GM18507 (cell line): ENCODE measurements at regions not wholly inside any gene's neighbourhood (a gene's known extent, or its start where the extent isn't known, plus 50 kb on each side); places are given as distances from the start of the nearest gene placed in this dataset.
"Not testable (repeated sequence)": the region's sequence is repeated elsewhere in the genome, so short reads cannot be mapped to it uniquely, and the experiment has no call there.

ENCODE experiments used
- DNase-seq: peaks from one replicate; pipeline ENCODE4 v3.0.0; 2011; ENCODE audit warnings: low read depth; ENCODE audit not compliant: insufficient read length; ENCODE audit errors: extremely low spot score
- FAIRE-seq: peaks from 2 replicates; lab custom pipeline; 2011; peaks lifted over from hg19 to GRCh38; lab: Jason Lieb, UNC

DNA sequence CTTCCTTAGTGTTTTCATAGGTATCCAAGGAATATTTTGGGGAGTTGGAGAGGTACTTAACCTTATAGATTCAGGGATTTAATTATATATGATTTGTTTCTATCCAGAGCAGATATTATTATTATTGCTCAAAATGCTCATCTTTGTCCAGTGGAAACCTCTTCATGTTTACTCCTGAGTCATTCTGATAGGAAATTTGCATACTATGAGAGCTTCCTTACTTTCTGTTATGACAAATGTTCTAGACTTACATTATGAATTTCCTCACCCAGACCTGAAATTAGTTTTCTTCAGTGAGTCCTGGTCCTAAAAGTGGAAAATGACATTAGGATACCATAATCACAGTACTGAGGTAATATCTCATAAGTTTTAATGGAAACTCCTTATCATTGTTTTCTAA is 57.5 kb upstream of the PLPPR5 start:
- no peak for FAIRE-seq
- DNase-seq, result no peak

DNA sequence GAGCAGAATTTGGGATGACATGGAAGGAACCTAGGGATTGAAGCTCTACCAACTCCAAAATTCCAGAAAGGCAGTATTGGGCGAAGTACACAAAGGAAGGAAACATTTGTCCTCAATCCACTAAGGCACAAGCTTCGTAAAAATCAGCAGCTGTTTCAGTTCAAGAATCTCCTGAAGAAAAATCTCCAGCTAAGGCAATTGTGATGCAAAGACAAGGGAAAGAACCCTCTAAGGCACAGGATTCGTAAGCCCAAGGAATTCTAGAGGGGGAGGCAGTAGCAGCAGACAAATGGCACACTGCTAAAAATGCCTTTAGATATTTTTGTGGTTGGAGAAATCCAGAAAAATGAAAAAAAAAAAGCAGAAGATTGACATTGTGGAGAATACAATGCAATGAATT is 64.5 kb upstream of the PLPPR5 start:
- no peak for FAIRE-seq

DNA sequence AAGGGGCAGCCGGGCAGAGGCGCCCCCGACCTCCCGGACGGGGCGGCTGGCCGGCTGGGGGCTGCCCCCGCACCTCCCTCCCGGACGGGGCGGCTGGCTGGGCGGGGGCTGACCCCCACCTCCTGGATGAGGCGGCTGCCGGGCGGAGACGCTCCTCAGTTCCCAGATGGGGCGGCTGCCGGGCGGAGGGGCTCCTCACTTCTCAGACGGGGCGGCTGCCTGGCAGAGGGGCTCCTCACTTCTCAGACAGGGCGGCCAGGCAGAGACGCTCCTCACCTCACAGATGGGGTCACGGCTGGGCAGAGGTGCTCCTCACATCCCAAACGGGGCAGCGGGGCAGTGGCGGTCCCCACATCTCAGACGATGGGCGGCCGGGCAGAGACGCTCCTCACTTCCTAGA is 73.9 kb upstream of the PLPPR5 start:
- FAIRE-seq, DNase-seq: not testable (repeated sequence)

More for the DNA sequence above, 64.5 kb upstream of the PLPPR5 start:
- DNase-seq, result no peak

DNA sequence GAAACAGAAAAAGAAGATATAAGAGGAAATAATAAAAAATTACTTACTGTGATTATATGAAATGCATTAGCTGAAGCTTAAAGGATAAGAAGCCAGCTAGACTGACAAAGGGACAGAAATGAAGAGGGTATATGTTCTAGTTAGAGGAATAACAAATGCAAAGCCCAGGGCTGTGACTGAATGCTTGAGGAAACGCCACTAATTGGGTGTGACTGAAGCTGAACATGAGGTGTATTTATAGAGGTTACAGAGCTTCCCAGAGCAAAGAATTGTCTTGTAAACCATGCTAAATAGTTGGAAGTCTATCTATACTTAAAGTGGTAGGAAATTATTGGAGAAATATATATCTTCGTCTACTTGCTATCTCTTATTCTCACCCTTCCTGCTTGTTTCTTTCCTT is 77.7 kb upstream of the PLPPR5 start:
- FAIRE-seq, result no peak

DNA sequence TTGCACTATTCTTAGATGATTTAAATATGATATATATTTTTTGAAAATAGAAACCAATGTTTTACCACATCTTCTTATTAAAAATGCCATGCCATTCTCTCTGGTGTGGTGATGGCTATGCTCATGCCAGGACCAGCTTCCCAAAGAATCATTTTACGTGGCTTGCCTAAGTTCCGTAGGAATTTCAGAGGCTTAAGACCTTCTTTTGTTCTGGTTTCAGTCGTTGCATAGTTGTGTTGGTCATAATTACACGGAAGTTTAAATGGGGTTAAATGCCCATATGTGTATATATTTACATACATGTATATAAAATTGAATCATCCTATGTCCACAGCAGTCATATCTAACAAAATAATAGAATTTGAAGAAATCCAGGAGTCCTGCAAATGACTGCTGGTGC is 78.7 kb upstream of the PLPPR5 start:
- DNase-seq (no peak), FAIRE-seq (no peak)

More for the DNA sequence above, 77.7 kb upstream of the PLPPR5 start:
- no peak for DNase-seq

DNA sequence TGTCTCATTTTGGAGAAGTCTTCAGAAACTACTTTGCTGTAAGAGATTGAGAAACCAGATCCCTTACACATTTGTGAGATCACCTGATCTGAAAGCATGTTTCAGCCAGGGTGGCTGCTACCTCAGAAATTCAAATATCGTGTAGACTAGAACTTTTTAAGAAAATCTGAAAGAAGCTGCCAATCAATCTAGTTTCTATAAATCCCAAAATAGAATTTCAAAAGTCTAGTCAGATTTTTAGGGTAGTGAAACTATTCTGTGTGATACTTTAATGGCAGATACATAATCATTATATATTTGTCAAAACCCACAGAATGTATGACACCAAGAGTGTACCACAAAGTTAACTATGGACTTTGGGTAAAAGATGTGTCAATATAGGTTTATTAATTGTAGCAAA is 79.9 kb upstream of the PLPPR5 start:
- no peak for DNase-seq
- FAIRE-seq, result peak; percentile 52

DNA sequence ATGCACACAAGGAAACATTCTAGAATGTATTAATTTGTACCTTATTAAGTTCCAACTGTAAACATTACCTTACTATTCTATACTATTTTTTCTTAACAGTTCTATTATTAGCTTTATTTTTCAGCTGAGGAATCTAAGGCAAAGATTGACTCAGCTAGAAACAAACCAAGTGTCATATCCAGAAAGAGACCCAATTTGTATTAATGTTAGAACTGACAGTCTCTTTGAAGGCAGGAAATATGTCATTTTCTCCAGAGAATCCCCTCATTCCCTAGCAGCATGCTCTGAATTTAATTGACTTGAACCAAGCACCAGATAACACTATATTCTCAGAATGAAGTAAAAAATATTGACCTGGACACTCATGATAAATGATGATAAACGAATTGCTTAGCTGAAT is 81.4 kb upstream of the PLPPR5 start:
- FAIRE-seq (no peak), DNase-seq (no peak)

DNA sequence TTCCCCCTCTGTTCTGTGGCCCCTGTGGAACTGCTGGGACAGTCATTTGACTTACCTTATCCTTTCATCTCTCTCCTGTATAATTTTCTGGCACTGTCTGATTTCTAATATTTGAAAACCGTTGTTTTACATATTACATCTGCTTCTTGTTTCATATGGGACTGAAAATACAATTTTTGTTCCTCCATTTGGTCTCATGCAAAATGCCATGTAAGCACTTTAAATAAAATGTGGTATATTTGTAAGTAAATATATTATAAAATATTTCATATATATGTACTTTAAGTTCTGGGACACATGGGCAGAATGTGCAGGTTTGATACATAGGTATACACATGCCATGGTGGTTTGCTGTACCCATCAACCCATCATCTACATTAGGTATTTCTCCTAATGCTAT is 93.9 kb upstream of the PLPPR5 start:
- DNase-seq (no peak), FAIRE-seq (no peak)

DNA sequence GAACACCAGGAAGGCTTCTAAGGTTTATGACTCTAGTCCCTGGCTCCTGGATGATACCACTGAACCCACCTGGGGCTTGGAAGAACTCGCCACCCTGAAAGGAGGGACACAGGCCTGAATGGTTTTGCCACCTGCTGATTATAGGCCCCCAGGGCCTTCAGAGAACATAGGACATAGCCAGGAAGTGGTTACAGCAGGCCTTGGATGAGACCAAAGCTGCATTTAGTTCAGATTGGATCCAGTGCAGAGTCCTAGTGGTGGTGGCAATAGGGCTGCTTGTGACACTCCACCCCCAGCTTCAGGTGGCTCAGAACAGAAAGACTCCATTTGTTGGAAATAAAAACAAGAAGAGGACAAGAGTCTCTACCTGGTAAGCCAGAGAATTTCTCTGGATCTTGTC is 101.6 kb upstream of the PLPPR5 start:
- DNase-seq, result no peak
- no peak for FAIRE-seq

DNA sequence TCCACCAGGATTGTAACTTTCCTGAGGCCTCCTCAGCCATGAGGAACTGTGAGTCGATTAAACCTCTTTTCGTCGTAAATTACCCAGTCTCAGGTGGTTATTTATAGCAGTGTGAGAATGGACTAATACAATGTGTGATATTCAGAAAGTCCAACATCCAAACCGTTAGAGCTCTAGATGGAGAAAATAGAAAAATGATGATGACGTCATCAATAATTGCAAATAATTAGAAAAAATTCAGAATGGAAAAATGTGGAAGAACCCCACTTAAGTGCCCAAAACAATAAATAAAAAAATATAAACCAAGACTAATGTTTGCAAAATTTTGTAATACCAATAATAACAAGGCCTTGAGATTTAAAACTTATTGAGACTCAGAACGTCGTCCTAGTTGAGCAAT is 103.0 kb upstream of the PLPPR5 start:
- DNase-seq (no peak), FAIRE-seq (no peak)

DNA sequence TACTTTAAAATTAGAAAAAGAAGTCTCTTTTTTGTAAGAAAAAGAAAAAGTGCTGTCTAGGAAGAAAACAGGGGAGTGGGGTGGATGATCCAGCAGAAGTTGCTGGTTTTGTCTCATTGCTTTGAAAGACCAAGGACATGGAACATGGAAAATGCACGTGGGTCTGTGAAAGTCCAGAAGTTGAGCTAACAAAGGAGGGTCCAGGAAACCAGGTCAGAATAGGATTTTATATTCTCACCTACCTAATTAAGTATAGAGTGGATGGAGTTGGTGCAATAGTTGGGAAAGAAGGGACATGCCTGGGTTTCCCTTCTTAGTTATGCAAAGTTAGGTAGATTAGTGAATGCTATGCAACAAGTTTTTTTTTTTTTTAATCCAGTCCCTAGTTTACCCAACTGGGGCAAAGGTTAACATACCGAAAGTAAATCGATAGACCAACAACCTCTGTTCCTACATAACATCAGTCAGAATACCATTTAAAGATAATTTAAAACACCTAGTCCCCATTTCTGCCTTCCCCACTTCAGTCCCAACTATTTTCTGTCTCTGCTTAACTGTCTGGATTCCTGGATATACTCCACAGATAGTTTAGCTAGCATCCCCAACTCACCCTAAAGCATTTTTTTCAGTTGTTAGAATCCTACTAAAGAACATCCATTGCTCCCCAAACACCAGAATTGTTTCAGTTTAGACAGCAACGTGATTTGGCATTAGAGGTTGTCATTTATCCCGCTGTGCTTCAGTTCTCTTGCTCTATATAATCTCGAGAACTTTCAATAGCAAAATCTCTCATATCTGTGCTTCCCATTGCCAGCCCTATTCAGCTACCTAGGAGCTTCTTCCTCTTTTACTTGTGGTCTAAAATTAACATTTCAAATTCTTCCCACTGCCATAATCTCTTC is 105.7 kb upstream of the PLPPR5 start:
- FAIRE-seq (no peak), DNase-seq (no peak)

DNA sequence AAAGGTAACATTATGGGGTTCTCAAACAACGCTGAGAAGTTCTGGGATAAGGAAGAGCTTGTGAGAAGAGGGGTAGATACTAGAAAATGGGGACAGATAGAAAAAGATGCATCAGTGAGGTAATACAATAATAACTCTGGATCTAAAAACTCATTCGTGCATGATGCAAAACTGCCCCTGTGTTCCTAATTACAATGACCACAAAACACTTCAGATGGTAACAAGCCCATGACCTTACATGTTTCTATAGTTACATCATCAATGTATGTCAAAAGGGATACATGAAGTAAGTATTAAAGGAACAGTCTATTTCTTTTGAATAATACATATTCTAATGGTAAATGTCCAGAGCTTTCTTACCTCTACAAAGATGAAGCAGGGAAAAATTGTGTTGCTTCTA is 110.6 kb upstream of the PLPPR5 start:
- FAIRE-seq, result no peak
- DNase-seq, result no peak

DNA sequence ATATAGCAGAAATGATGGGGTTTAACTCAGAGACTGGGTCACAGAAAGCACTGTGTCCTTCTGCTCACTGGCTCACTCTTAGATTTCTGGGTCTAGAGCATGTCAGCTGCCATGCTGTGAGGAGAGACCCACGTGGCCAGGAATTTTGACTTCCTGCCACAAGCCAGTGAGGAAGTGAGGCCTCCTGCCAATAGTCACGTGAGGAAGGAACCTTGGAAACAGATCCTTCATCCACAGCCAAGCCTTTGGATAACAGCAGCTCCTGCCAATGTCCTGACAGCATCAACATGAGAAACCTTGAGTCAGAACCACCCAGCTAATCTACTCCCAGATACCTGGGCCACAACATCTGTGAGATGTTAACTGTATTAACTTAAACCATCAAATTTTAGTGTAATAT is 114.5 kb upstream of the PLPPR5 start:
- no peak for DNase-seq
- FAIRE-seq, result no peak

DNA sequence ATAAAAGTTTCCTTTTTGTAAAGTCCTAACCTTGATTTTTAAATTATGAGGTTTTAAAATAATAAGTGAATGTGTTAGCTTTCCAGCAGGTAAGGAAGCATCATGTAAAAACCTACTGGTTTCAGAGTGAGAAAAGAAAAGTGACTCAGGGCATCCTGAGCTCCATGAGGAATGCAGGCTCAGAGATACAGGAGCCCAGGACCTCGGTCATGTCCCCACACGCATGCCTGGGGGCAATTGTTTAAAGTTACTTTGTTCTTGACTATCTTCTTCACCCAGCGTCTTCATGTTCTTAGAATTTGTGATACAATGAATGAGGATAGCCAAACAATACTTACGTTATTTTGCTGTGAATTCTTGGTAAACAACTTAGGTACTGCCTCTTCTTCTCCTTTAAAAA is 117.4 kb upstream of the PLPPR5 start:
- no peak for DNase-seq
- no peak for FAIRE-seq

DNA sequence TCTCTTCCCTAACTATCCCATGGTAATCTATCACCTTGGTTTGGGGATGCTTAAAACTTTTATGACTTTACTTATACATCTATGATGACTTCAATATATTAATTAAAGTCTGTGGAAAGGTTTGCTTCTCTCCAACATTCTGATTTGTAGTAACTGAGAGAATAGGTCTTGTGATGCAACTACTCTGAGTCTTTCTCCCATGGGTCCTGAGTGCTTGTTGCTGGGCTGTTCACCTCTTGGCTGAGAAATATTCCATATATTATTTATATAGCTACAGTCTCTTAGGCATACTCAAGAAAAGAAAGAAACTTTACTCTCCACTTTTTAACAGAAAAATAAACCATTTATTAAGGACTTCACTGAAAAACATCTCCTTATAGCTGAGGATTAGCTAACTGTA is 119.3 kb upstream of the PLPPR5 start:
- DNase-seq (no peak), FAIRE-seq (no peak)

DNA sequence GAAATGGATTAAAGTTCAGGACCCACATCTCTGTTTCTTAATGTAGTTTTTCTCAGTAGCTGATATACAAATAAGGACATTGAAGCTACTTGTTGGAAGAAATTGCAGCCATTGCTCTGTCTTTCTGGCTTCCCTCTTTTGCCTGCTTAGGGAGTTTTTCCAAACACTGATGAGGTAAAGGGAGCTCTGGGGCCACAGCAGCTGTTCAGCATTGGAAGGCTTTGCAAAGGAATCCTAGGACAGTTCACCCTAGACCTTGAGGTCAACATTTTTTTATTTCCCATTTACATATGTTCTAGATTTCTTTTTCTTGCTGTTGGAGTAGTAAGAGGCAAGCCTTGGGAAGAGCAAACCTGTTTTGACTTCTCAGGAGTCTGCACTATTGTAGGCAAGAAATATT is 126.9 kb upstream of the PLPPR5 start:
- DNase-seq (no peak), FAIRE-seq (no peak)

DNA sequence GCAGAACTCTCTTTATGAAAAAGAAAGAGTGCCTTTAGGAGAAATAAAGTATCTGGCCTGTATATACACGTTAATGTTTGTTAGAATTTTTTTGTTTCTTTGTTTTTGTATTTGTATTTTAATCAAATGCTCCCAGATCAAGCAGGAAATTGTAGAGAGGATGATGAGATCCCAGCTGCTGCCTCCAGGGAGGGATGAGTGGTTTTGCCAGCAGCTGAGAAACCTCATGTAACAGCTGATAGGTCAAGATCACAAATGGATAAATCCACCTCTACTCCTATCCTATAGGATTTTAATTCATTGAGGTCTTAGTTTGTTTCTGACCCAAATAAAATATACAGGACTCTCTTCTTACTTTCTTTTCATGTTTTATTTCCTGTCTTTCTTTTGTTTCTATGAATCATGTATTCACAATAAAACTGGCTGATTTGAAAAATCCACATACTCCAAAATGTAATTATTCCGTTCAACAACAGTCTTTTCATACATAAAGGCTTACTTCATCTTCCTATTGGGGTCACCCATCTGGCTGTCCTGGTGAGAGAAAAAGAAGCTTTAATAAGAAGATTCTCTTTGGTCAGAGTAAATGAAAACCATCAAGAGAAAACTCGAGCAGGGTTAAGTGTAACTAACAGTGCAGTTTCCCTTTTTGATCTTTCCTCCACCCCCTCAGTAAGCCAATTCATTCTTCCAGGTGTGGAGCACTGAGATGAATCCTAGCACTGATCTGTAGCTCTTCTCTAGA is 129.3 kb upstream of the PLPPR5 start:
- FAIRE-seq, result no peak

DNA sequence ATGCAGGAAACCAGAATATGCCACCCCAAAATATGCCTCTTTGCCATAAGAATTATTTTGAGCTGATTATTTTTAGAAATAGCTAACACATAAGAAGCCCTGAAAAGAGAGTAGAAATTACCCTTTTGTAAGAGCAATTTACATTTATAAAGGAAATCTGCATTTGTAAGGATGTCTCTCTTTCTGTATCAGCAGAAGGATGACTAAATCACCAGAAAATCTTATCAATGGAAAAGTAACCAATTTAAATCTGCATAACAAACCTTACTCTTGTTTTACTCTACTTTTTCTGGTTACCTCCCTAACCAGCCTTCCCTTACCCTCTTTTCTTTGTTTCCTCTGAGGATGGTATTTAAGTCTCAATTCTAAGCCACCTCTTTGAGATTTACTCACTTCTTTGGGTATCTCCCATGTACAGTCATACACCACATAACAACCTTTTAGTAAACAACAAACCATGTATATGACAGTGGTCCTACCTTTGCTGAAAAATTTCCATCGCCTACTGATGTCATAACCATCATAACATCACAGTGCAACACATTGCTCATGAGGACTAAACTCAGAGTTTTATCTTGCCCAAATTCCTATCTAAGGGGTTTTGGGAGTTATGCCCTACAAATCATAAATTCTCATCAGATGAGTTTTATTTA is 126.6 kb upstream of the PLPPR4 start:
- no peak for DNase-seq
- FAIRE-seq, result no peak

More for the DNA sequence above, 129.3 kb upstream of the PLPPR5 start:
- no peak for DNase-seq

DNA sequence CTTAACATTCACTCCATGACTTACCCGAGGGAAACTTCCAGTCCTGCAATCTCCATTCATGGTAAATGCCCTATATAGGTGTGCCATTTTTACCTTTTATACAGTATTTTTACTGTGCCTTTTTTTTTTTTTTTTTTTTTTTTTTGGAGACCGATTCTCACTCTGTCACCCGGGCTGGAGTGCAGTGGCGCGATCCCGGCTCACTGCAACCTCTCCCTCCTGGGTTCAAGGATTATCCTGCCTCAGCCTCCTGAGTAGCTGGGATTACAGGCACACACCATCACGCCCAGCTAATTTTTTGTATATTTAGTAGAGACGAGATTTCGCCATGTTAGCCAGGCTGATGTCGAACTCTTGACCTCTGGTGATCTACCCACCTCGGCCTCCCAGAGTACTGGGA is 124.4 kb upstream of the PLPPR4 start:
- FAIRE-seq (no peak), DNase-seq (no peak)

DNA sequence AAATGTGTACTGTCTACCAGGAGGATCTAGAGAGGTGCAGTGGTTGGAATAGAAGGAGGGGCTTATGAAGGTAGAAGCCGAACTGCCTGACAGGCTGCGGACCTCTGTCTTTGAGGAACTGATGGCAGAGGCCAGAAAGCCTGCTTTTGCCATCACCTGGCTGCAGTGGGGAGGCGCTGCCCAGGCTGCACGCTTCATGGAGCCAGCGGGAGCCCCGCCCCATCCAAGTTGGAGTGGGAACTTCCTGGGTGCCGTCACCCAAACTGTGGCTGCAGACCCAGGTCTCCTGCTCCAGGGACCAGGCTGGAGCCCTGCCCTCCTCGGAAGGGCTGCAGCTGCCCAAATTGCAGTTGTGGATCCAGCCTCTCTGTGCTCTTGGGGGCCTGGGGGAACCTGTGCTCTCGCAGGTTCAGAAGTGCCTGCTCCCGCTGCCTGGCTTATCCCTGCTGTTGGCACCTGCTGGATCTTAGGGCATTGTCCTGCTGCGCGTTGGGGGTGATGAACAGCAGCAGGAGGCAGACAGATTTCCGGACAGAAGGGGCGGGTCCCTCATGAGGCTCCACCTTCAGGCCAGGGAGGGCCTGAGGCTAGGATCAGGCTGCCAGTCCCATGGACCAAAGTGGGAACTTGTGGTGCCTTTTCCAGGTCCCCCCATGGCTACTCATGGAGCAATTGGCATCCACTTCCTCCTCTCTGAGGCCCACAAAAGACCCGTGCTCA is 118.0 kb upstream of the PLPPR4 start:
- DNase-seq, result no peak
- FAIRE-seq, result no peak
